Epithelial cell of proximal tubule (primary cell): ENCODE measurements at regions not wholly inside any gene's neighbourhood (a gene's known extent, or its start where the extent isn't known, plus 50 kb on each side); places are given as distances from the start of the nearest gene placed in this dataset.

Experiments used
- DNase-seq: peaks from one replicate; pipeline ENCODE4 v3.0.0-alpha.2; 2011; ENCODE audit warnings: low read depth
- H3K4me3 ChIP-seq: 2 replicates; pipeline ENCODE4 v1.5.1; 2011; ENCODE audit warnings: low read depth, mild to moderate bottlenecking, low read length
- CTCF ChIP-seq: conservative IDR thresholded peaks from 2 replicates; pipeline ENCODE4 v1.5.1; 2012; ENCODE audit warnings: low read depth, mild to moderate bottlenecking, low read length

DNA sequence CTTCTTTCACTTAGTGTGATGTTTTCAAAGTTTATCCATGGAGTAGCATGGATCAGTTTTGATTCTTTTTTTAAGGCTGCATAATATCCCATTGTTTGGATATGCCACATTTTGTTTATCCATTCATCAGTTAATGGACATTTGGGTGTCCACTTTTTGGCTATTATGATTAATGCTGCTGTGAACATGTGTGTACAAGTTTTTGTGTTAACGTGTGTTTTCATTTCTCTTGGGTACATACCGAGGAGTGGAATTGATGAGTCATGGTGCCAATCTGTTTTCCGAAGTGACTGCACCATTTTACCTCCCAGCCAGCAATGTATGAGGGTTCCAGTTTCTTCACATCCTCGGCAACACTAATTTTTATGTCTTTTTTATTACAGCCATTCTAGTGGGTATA, 78.4 kb upstream of the CCDC28A start:
- H3K4me3 ChIP-seq: no peak overlapping the region
- no peak for TF ChIP-seq CTCF
- no peak for DNase-seq

- no peak for TF ChIP-seq CTCF
- no peak overlapping the region for H3K4me3 ChIP-seq
- no peak for DNase-seq
Measured at GRCh38 chr6:138714493-138714892, 59.1 kb upstream of the CCDC28A start.

GRCh38 chr6:138716013-138716412, 57.6 kb upstream of the CCDC28A start:
- TF ChIP-seq CTCF: no peak
- no peak for DNase-seq
- H3K4me3 ChIP-seq: no peak overlapping the region

DNA sequence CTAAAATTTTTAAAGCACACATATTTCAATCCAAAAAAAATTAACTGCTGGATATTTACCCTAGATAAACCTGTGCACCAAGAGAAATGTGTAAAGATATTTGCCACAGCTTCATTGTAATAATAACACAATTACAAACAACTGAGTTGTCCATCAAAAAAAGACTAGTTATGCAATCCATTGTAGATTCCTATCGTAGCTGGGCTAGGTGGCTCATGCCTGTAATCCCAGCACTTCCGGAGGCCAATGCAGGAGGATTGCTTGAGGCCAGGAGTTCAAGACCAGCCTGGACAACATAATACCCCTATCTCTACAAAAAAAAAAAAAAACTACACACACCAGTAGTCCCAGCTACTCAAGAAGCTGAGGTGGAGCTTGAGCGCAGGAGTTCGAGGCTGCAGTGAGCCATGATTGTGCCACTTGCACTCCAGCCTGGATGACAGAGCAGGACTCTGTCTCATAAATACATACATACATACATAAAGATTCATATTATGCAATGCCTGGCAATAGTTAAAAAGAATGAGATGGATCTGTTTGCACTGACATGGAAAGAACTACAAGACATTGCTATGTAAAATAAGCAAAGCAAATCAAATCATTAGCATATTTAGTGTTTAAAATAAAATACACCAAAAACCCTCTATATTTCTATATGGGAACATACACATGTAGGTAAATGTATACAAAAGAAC, 56.5 kb upstream of the CCDC28A start:
- TF ChIP-seq CTCF: no peak
- no peak for DNase-seq
- no peak overlapping the region for H3K4me3 ChIP-seq

GRCh38 chr6:138719011-138719635, 54.4 kb upstream of the CCDC28A start:
- no peak for TF ChIP-seq CTCF
- no peak overlapping the region for H3K4me3 ChIP-seq
- DNase-seq: no peak

DNA sequence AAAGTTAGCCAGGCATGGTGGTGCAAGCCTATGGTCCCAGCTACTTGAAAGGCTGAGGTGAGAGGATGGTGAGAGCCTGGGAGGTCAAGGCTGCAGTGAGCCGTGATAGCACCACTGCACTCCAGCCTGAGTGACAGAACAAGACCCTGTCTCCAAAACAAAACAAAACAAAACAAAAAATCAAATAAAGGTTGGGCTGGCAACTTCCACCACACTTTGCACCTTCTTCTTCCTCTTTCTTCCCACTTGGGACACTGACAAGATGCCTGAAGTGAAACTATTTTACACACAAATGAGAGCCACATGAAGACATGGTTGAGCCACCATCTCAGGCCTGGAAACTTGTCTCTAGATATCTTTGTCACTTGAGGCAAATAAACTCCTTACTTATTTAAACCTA, 53.8 kb upstream of the CCDC28A start:
- H3K4me3 ChIP-seq: no peak overlapping the region
- DNase-seq: no peak
- no peak for TF ChIP-seq CTCF
